Stomach (tissue), 8 donors: ENCODE measurements at regions not wholly inside any gene's neighbourhood (a gene's known extent, or its start where the extent isn't known, plus 50 kb on each side); places are given as distances from the start of the nearest gene placed in this dataset.

Experiments
- DNase-seq, 2 donors: peaks; one replicate each; pipeline versions ENCODE4 v3.0.0 to v3.0.0-alpha.2; 2013 to 2019
- H3K27ac ChIP-seq, 5 donors: fragments of 200-600 bp in 4 of 5; sonication (generic) in 4 of 5; one replicate each; pipeline ENCODE4 v1.5.1; 2013 to 2019; ENCODE audit warnings: mild to moderate bottlenecking in 1 of 5, moderate library complexity in 1 of 5
- H3K27me3 ChIP-seq, 3 donors: fragments of 200-600 bp; sonication (generic); one replicate each; pipeline ENCODE4 v1.5.1; 2017 to 2019; ENCODE audit warnings: mixed run types in 1 of 3
- H3K36me3 ChIP-seq, 4 donors: fragments of 200-600 bp; sonication (generic); 1 replicate in 3 of 4; 2 replicates in 1 of 4; pipeline ENCODE4 v1.5.1; 2016 to 2019
- H3K4me1 ChIP-seq, 4 donors: fragments of 200-600 bp; sonication (generic); one replicate each; pipeline ENCODE4 v1.5.1; 2016 to 2019
- H3K4me3 ChIP-seq, 4 donors: fragments of 200-600 bp; sonication (generic) in 3 of 4; one replicate each; pipeline ENCODE4 v1.5.1; 2016 to 2019; ENCODE audit warnings: mild to moderate bottlenecking in 1 of 4
- H3K9me3 ChIP-seq, 4 donors: fragments of 200-600 bp; sonication (generic); one replicate each; pipeline ENCODE4 v1.5.1; 2016 to 2019
- EP300 ChIP-seq: sonication (generic); formaldehyde crosslinking; IDR thresholded peaks from one replicate; pipeline ENCODE4 v1.6.1; 2017; ENCODE audit warnings: antibody characterized with exemption
- POLR2A ChIP-seq, 4 donors: fragments of 450-650 bp; IDR thresholded peaks; one replicate each; pipeline ENCODE4 v1.6.1; 2016; ENCODE audit warnings: antibody characterized with exemption in 4 of 4, control low read depth in 2 of 4, mild to moderate bottlenecking in 1 of 4, moderate library complexity in 1 of 4
- POLR2AphosphoS5 ChIP-seq, 3 donors: sonication (generic); formaldehyde crosslinking; IDR thresholded peaks; one replicate each; pipeline ENCODE4 v1.6.1; 2016; ENCODE audit warnings: antibody characterized with exemption in 3 of 3
- WGBS, 5 donors: extraction: QIAGEN DNeasy Blood & Tissue Kit in 3 of 5; methylation state at CpG; one replicate each; pipeline versions ENCODE4 v1.1.5 to v1.1.7; 2013 to 2018; 5-methylcytosine and 5-hydroxymethylcytosine counted together
- intact Hi-C: fragments of 100-400 bp; cut with DNase I; formaldehyde crosslinking; loops from one replicate; pipeline ENCODE4 v1.15.1; 2023; ENCODE audit warnings: low total_unique reads
- TF ChIP-seq, protein P1 (sequence below), 7 experiments: fragments of 450-650 bp in 4 of 7; fragments of 200-600 bp in 3 of 7; sonication (generic) in 3 of 7; IDR thresholded peaks; one replicate each; pipeline ENCODE4 v1.5.1; 2016 to 2019; ENCODE audit warnings: antibody characterized with exemption in 7 of 7, control low read depth in 2 of 7, mild to moderate bottlenecking in 1 of 7
- donor health status: healthy with polysubstance abuse.
- donor health status: Bipolar disorder and iron deficiency.
- donor health status: healthy.

DNA sequence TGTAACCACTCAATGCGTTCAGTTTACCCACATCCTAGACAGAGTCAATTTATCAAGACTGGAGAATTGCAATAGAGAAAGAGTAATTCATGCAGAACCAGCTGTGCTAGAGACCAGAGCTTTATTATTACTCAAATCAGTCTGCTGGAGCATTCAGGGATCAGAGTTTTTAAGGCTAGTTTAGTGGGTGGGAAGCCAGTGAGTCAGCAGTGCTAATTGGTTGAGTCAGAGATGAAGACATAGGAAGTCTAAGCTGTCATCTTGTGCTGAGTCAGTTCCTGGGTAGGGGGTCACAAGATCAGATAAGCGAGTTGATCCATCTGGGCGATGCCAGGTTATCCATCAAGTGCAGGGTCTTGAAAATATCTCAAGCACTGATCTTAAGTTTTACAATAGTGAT, 499.6 kb downstream of the MRPL39 start:
- H3K4me3 ChIP-seq = no peak overlapping the region
- no peak overlapping the region for H3K27ac ChIP-seq
- WGBS, 5 donors = 59 to 76% (median 71%) methylated on average over 3 of the region's 3 CpGs
- H3K36me3 ChIP-seq = no peaks in the 10 kb centered on the region
- no peaks in the 10 kb centered on the region for H3K9me3 ChIP-seq
- H3K4me1 ChIP-seq = no peaks in the 10 kb centered on the region
- intact Hi-C loops = no loop called here
- TF ChIP-seq POLR2A (IDR thresholded peaks at IDR 0.05) (no peak), POLR2AphosphoS5 (IDR thresholded peaks at IDR 0.05) (no peak), EP300 (no peak)
- TF ChIP-seq, protein P1, sequence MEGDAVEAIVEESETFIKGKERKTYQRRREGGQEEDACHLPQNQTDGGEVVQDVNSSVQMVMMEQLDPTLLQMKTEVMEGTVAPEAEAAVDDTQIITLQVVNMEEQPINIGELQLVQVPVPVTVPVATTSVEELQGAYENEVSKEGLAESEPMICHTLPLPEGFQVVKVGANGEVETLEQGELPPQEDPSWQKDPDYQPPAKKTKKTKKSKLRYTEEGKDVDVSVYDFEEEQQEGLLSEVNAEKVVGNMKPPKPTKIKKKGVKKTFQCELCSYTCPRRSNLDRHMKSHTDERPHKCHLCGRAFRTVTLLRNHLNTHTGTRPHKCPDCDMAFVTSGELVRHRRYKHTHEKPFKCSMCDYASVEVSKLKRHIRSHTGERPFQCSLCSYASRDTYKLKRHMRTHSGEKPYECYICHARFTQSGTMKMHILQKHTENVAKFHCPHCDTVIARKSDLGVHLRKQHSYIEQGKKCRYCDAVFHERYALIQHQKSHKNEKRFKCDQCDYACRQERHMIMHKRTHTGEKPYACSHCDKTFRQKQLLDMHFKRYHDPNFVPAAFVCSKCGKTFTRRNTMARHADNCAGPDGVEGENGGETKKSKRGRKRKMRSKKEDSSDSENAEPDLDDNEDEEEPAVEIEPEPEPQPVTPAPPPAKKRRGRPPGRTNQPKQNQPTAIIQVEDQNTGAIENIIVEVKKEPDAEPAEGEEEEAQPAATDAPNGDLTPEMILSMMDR (IDR thresholded peaks at IDR 0.05) = no peak
- H3K27me3 ChIP-seq = no peaks in the 10 kb centered on the region
- no peak for DNase-seq

DNA sequence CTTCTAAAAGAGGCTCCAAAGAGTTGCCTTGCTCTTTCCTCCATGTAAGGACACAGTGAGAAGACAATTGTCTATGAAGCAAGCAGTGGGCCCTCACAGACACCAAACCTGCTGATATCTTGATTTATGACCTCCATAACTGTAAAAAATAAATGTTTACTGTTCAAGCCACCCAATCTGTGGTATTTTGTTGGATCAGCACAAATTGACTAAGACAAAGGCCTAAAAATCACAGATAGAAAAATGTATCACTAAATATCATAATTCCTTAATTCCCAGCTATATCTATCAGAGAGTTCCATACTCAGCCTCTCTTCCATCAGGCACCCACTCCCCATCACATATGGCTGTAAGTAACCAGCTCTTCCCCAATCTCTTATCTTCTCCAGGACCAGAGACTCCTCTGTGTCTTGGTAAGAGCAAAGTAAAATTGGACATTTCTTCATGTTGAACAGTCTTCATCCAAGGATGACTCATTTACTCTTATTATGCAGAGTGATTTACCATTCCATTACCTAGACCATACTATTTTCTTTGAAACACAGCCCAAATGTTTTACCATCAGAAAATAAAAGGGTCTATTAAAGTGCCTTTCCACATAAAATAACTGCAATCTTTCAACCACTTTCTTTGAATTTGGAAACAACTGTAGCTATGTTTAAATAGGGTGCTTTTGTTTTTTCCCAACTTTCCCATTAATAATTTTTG, 503.6 kb downstream of the MRPL39 start:
- H3K36me3 ChIP-seq = no peaks in the 10 kb centered on the region
- no peak for DNase-seq
- H3K9me3 ChIP-seq = no peaks in the 10 kb centered on the region
- TF ChIP-seq POLR2A (IDR thresholded peaks at IDR 0.05) (no peak), POLR2AphosphoS5 (IDR thresholded peaks at IDR 0.05) (no peak), EP300 (no peak)
- TF ChIP-seq, protein P1 (IDR thresholded peaks at IDR 0.05) = no peak
- no peak overlapping the region for H3K27ac ChIP-seq
- H3K4me3 ChIP-seq = no peak overlapping the region
- no peaks in the 10 kb centered on the region for H3K4me1 ChIP-seq
- no peaks in the 10 kb centered on the region for H3K27me3 ChIP-seq
- intact Hi-C loops = no loop called here

DNA sequence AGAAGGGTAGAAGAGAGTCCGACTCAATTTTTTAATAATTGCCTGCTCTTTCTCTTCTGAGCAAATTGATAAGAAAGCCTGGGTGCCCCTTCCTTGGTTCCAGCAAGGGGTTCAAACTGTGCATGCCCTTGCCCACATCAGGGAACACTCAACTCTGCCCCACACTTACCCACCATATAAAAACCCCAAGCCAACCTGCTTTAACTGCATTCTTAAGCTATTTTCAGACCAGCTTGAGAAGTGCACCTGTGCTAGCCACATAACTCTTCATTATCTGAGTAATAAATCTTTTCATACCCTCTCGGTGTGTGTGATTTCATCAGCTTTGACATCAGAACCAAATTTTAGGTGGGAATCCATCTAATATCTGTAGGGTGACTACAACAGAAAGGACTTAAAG, 509.6 kb downstream of the MRPL39 start:
- Histone ChIP-seq H3K27me3 (no peaks in the 10 kb centered on the region), H3K36me3 (no peaks in the 10 kb centered on the region), H3K4me1 (no peaks in the 10 kb centered on the region), H3K4me3 (no peak overlapping the region), H3K27ac (no peak overlapping the region), H3K9me3 (peaks cover 0 to 14% (median 4%) of the 10 kb centered on the region in 4 donors)
- DNase-seq = no peak
- 70 to 84% (median 79%) methylated on average over 2 of the region's 2 CpGs for WGBS, 5 donors
- intact Hi-C loops = no loop called here
- TF ChIP-seq POLR2AphosphoS5 (IDR thresholded peaks at IDR 0.05) (no peak), POLR2A (IDR thresholded peaks at IDR 0.05) (no peak), EP300 (no peak)
- TF ChIP-seq, protein P1 (IDR thresholded peaks at IDR 0.05) = no peak

DNA sequence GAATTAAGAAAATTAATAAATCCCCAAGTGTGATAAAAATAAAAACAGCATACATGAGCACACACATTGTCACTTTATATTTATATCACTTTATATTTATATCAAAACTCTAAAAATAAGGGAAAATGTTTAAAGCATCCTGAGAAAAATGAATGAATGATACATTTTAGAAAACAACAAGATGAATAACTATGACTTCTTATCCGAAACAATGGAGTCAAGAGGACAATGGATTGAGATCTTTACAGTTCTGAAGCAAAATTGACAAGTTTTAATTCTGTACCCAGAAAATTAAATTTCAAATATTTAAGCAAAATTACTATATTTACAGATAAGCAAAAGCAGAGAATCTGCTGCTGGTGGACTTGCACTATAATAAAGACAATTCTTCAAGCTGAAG, 512.6 kb downstream of the MRPL39 start:
- Histone ChIP-seq H3K4me3 (no peak overlapping the region), H3K9me3 (peaks cover 0 to 19% (median 6%) of the 10 kb centered on the region in 4 donors), H3K27me3 (no peaks in the 10 kb centered on the region), H3K27ac (no peak overlapping the region), H3K4me1 (no peaks in the 10 kb centered on the region), H3K36me3 (no peaks in the 10 kb centered on the region)
- TF ChIP-seq POLR2A (IDR thresholded peaks at IDR 0.05) (no peak), POLR2AphosphoS5 (IDR thresholded peaks at IDR 0.05) (no peak), EP300 (no peak)
- TF ChIP-seq, protein P1 (IDR thresholded peaks at IDR 0.05) = no peak
- 64 to 86% (median 73%) methylated on average over 1 of the region's 1 CpG for WGBS, 5 donors
- DNase-seq = no peak
- intact Hi-C loops = no loop called here
